ENCODE measurements at regions not wholly inside any gene's neighbourhood (a gene's known extent, or its start where the extent isn't known, plus 50 kb on each side); places are given as distances from the start of the nearest gene placed in this dataset.

GRCh38 chr20:19016140-19016497 is 196.3 kb upstream of the SLC24A3 start:
- no peak for TF ChIP-seq CTCF (IDR thresholded peaks at IDR 0.05)
- TF ChIP-seq POLR2A (IDR thresholded peaks at IDR 0.05) = no peak

Measured in adrenal gland (tissue), 5 donors.